ENCODE measurements at regions not wholly inside any gene's neighbourhood (a gene's known extent, or its start where the extent isn't known, plus 50 kb on each side); places are given as distances from the start of the nearest gene placed in this dataset.

GRCh38 chr12:112559784-112560183 is 141.0 kb downstream of the PTPN11 start:
- Histone ChIP-seq H2BK5ac (ENCODE audit: low read length) (no peak overlapping the region), H4K8ac (ENCODE audit: low read depth, low read length) (no peak overlapping the region), H4K5ac (ENCODE audit: low read length) (no peak overlapping the region), H3K79me2 (ENCODE audit: control insufficient read depth, insufficient read depth, low read length) (no peaks in the 10 kb centered on the region), H3K4me1 (ENCODE audit: control insufficient read depth, low read depth, low read length) (no peaks in the 10 kb centered on the region), H3K79me1 (ENCODE audit: low read length) (no peaks in the 10 kb centered on the region), H3K4me2 (ENCODE audit: low read length) (no peak overlapping the region), H3K56ac (ENCODE audit: low read length) (no peak overlapping the region), H3K36me3 (ENCODE audit: control insufficient read depth, insufficient read depth, low read length) (no peaks in the 10 kb centered on the region), H2AK5ac (ENCODE audit: low read length) (no peak overlapping the region), H3K9ac (ENCODE audit: low read length) (no peak overlapping the region), H3K23ac (ENCODE audit: low read length) (no peak overlapping the region), H3K27me3 (ENCODE audit: insufficient read depth, low read length, poor library complexity) (no peaks in the 10 kb centered on the region), H3K4me3 (ENCODE audit: low read length) (no peak overlapping the region), H2BK120ac (ENCODE audit: low read depth, low read length) (no peak overlapping the region), H3K18ac (ENCODE audit: low read length) (no peak overlapping the region), H2BK15ac (replicated peaks; ENCODE audit: low read depth) (no peak overlapping the region), H3K4ac (ENCODE audit: low read depth, low read length) (no peak overlapping the region), H3K27ac (ENCODE audit: low read depth, low read length) (no peak overlapping the region)
- WGBS (ENCODE audit: extremely low coverage, insufficient coverage, low lambda C conversion rate) = no CpG with 5 or more reads among the region's 2 CpGs
- no peak for DNase-seq

- no CpG with 5 or more reads among the region's 11 CpGs for WGBS (ENCODE audit: extremely low coverage, insufficient coverage, low lambda C conversion rate)
- no peak overlapping the region for H4K5ac ChIP-seq (ENCODE audit: low read length)
- H3K4me2 ChIP-seq (ENCODE audit: low read length) = no peak overlapping the region
- H2BK5ac ChIP-seq (ENCODE audit: low read length) = no peak overlapping the region
- no peak for DNase-seq
- no peak overlapping the region for H3K18ac ChIP-seq (ENCODE audit: low read length)
- no peak overlapping the region for H3K56ac ChIP-seq (ENCODE audit: low read length)
- H3K23ac ChIP-seq (ENCODE audit: low read length) = no peak overlapping the region
- H3K4ac ChIP-seq (ENCODE audit: low read depth, low read length) = no peak overlapping the region
- H3K79me2 ChIP-seq (ENCODE audit: control insufficient read depth, insufficient read depth, low read length) = no peaks in the 10 kb centered on the region
- no peaks in the 10 kb centered on the region for H3K79me1 ChIP-seq (ENCODE audit: low read length)
- H3K4me1 ChIP-seq (ENCODE audit: control insufficient read depth, low read depth, low read length) = no peaks in the 10 kb centered on the region
- no peak overlapping the region for H3K4me3 ChIP-seq (ENCODE audit: low read length)
- no peak overlapping the region for H2BK120ac ChIP-seq (ENCODE audit: low read depth, low read length)
- H4K8ac ChIP-seq (ENCODE audit: low read depth, low read length) = no peak overlapping the region
- H2AK5ac ChIP-seq (ENCODE audit: low read length) = no peak overlapping the region
- no peaks in the 10 kb centered on the region for H3K36me3 ChIP-seq (ENCODE audit: control insufficient read depth, insufficient read depth, low read length)
- no peak overlapping the region for H3K9ac ChIP-seq (ENCODE audit: low read length)
- no peak overlapping the region for H2BK15ac ChIP-seq (replicated peaks; ENCODE audit: low read depth)
- no peaks in the 10 kb centered on the region for H3K27me3 ChIP-seq (ENCODE audit: insufficient read depth, low read length, poor library complexity)
- no peak overlapping the region for H3K27ac ChIP-seq (ENCODE audit: low read depth, low read length)
Measured at GRCh38 chr12:112564160-112564784, 145.5 kb downstream of the PTPN11 start.

GRCh38 chr12:112568641-112569040 is 149.9 kb downstream of the PTPN11 start:
- Histone ChIP-seq H3K18ac (ENCODE audit: low read length) (no peak overlapping the region), H3K79me2 (ENCODE audit: control insufficient read depth, insufficient read depth, low read length) (no peaks in the 10 kb centered on the region), H3K4ac (ENCODE audit: low read depth, low read length) (no peak overlapping the region), H3K79me1 (ENCODE audit: low read length) (no peaks in the 10 kb centered on the region), H3K23ac (ENCODE audit: low read length) (no peak overlapping the region), H3K4me3 (ENCODE audit: low read length) (no peak overlapping the region), H3K4me1 (ENCODE audit: control insufficient read depth, low read depth, low read length) (no peaks in the 10 kb centered on the region), H3K36me3 (ENCODE audit: control insufficient read depth, insufficient read depth, low read length) (no peaks in the 10 kb centered on the region), H3K9ac (ENCODE audit: low read length) (no peak overlapping the region), H2AK5ac (ENCODE audit: low read length) (no peak overlapping the region), H4K8ac (ENCODE audit: low read depth, low read length) (no peak overlapping the region), H2BK120ac (ENCODE audit: low read depth, low read length) (no peak overlapping the region), H3K4me2 (ENCODE audit: low read length) (no peak overlapping the region), H3K56ac (ENCODE audit: low read length) (no peak overlapping the region), H3K27me3 (ENCODE audit: insufficient read depth, low read length, poor library complexity) (no peaks in the 10 kb centered on the region), H2BK5ac (ENCODE audit: low read length) (no peak overlapping the region), H4K5ac (ENCODE audit: low read length) (no peak overlapping the region), H2BK15ac (replicated peaks; ENCODE audit: low read depth) (no peak overlapping the region), H3K27ac (ENCODE audit: low read depth, low read length) (no peak overlapping the region)
- WGBS (ENCODE audit: extremely low coverage, insufficient coverage, low lambda C conversion rate) = no CpG with 5 or more reads among the region's 2 CpGs
- no peak for DNase-seq

GRCh38 chr12:112570096-112570495 is 151.3 kb downstream of the PTPN11 start:
- no peak overlapping the region for H3K9ac ChIP-seq (ENCODE audit: low read length)
- no peak overlapping the region for H3K23ac ChIP-seq (ENCODE audit: low read length)
- H3K79me1 ChIP-seq (ENCODE audit: low read length) = no peaks in the 10 kb centered on the region
- H3K27ac ChIP-seq (ENCODE audit: low read depth, low read length) = no peak overlapping the region
- no peak overlapping the region for H4K5ac ChIP-seq (ENCODE audit: low read length)
- H3K4me2 ChIP-seq (ENCODE audit: low read length) = no peak overlapping the region
- no peak overlapping the region for H2BK120ac ChIP-seq (ENCODE audit: low read depth, low read length)
- no CpG with 5 or more reads among the region's 7 CpGs for WGBS (ENCODE audit: extremely low coverage, insufficient coverage, low lambda C conversion rate)
- H3K79me2 ChIP-seq (ENCODE audit: control insufficient read depth, insufficient read depth, low read length) = no peaks in the 10 kb centered on the region
- H2BK5ac ChIP-seq (ENCODE audit: low read length) = no peak overlapping the region
- no peak overlapping the region for H3K18ac ChIP-seq (ENCODE audit: low read length)
- H3K4me3 ChIP-seq (ENCODE audit: low read length) = no peak overlapping the region
- H3K56ac ChIP-seq (ENCODE audit: low read length) = no peak overlapping the region
- no peak overlapping the region for H2BK15ac ChIP-seq (replicated peaks; ENCODE audit: low read depth)
- H2AK5ac ChIP-seq (ENCODE audit: low read length) = no peak overlapping the region
- no peaks in the 10 kb centered on the region for H3K4me1 ChIP-seq (ENCODE audit: control insufficient read depth, low read depth, low read length)
- no peak for DNase-seq
- H3K27me3 ChIP-seq (ENCODE audit: insufficient read depth, low read length, poor library complexity) = no peaks in the 10 kb centered on the region
- no peak overlapping the region for H4K8ac ChIP-seq (ENCODE audit: low read depth, low read length)
- no peaks in the 10 kb centered on the region for H3K36me3 ChIP-seq (ENCODE audit: control insufficient read depth, insufficient read depth, low read length)
- no peak overlapping the region for H3K4ac ChIP-seq (ENCODE audit: low read depth, low read length)

- no peak overlapping the region for H4K8ac ChIP-seq (ENCODE audit: low read depth, low read length)
- H2BK120ac ChIP-seq (ENCODE audit: low read depth, low read length) = no peak overlapping the region
- H3K23ac ChIP-seq (ENCODE audit: low read length) = no peak overlapping the region
- H3K9ac ChIP-seq (ENCODE audit: low read length) = no peak overlapping the region
- no peak overlapping the region for H3K27ac ChIP-seq (ENCODE audit: low read depth, low read length)
- no peak overlapping the region for H3K56ac ChIP-seq (ENCODE audit: low read length)
- no peaks in the 10 kb centered on the region for H3K4me1 ChIP-seq (ENCODE audit: control insufficient read depth, low read depth, low read length)
- no peak overlapping the region for H3K4me2 ChIP-seq (ENCODE audit: low read length)
- no peak overlapping the region for H4K5ac ChIP-seq (ENCODE audit: low read length)
- DNase-seq = no peak
- H2BK5ac ChIP-seq (ENCODE audit: low read length) = no peak overlapping the region
- H3K79me2 ChIP-seq (ENCODE audit: control insufficient read depth, insufficient read depth, low read length) = no peaks in the 10 kb centered on the region
- no peaks in the 10 kb centered on the region for H3K79me1 ChIP-seq (ENCODE audit: low read length)
- no CpG with 5 or more reads among the region's 2 CpGs for WGBS (ENCODE audit: extremely low coverage, insufficient coverage, low lambda C conversion rate)
- no peak overlapping the region for H3K18ac ChIP-seq (ENCODE audit: low read length)
- no peaks in the 10 kb centered on the region for H3K36me3 ChIP-seq (ENCODE audit: control insufficient read depth, insufficient read depth, low read length)
- no peak overlapping the region for H2BK15ac ChIP-seq (replicated peaks; ENCODE audit: low read depth)
- peaks cover 2% of the 10 kb centered on the region for H3K27me3 ChIP-seq (ENCODE audit: insufficient read depth, low read length, poor library complexity)
- H3K4ac ChIP-seq (ENCODE audit: low read depth, low read length) = no peak overlapping the region
- H2AK5ac ChIP-seq (ENCODE audit: low read length) = no peak overlapping the region
- H3K4me3 ChIP-seq (ENCODE audit: low read length) = no peak overlapping the region
Measured at GRCh38 chr12:112573141-112573540, 154.4 kb downstream of the PTPN11 start.

GRCh38 chr12:112574896-112575558 is 156.3 kb downstream of the PTPN11 start:
- peaks cover 2% of the 10 kb centered on the region for H3K27me3 ChIP-seq (ENCODE audit: insufficient read depth, low read length, poor library complexity)
- DNase-seq = no peak
- H2BK5ac ChIP-seq (ENCODE audit: low read length) = no peak overlapping the region
- no peak overlapping the region for H3K23ac ChIP-seq (ENCODE audit: low read length)
- no peaks in the 10 kb centered on the region for H3K36me3 ChIP-seq (ENCODE audit: control insufficient read depth, insufficient read depth, low read length)
- no peaks in the 10 kb centered on the region for H3K79me1 ChIP-seq (ENCODE audit: low read length)
- peak overlapping the region; percentile 42 for H3K4me2 ChIP-seq (ENCODE audit: low read length)
- H3K9ac ChIP-seq (ENCODE audit: low read length) = no peak overlapping the region
- no CpG with 5 or more reads among the region's 42 CpGs for WGBS (ENCODE audit: extremely low coverage, insufficient coverage, low lambda C conversion rate)
- no peaks in the 10 kb centered on the region for H3K79me2 ChIP-seq (ENCODE audit: control insufficient read depth, insufficient read depth, low read length)
- peak overlapping the region; percentile 64 for H3K56ac ChIP-seq (ENCODE audit: low read length)
- H3K18ac ChIP-seq (ENCODE audit: low read length) = no peak overlapping the region
- H3K4me3 ChIP-seq (ENCODE audit: low read length) = no peak overlapping the region
- no peak overlapping the region for H2AK5ac ChIP-seq (ENCODE audit: low read length)
- no peak overlapping the region for H4K8ac ChIP-seq (ENCODE audit: low read depth, low read length)
- no peak overlapping the region for H2BK15ac ChIP-seq (replicated peaks; ENCODE audit: low read depth)
- no peak overlapping the region for H4K5ac ChIP-seq (ENCODE audit: low read length)
- no peak overlapping the region for H3K4ac ChIP-seq (ENCODE audit: low read depth, low read length)
- H2BK120ac ChIP-seq (ENCODE audit: low read depth, low read length) = no peak overlapping the region
- no peaks in the 10 kb centered on the region for H3K4me1 ChIP-seq (ENCODE audit: control insufficient read depth, low read depth, low read length)
- H3K27ac ChIP-seq (ENCODE audit: low read depth, low read length) = no peak overlapping the region
